ENCODE measurements at regions not wholly inside any gene's neighbourhood (a gene's known extent, or its start where the extent isn't known, plus 50 kb on each side); places are given as distances from the start of the nearest gene placed in this dataset.

GRCh38 chr3:89560568-89560967 lies 453.1 kb downstream of the EPHA3 start:
- TF ChIP-seq CTCF (IDR thresholded peaks at IDR 0.05) (no peak), EZH2 (IDR thresholded peaks at IDR 0.05) (no peak), EZH2phosphoT487 (IDR thresholded peaks at IDR 0.05) (no peak)

All from neural progenitor cell (in vitro differentiated cells).